OCI-LY1 (cell line): ENCODE measurements at regions not wholly inside any gene's neighbourhood (a gene's known extent, or its start where the extent isn't known, plus 50 kb on each side); places are given as distances from the start of the nearest gene placed in this dataset.

Experiments used
- H2AFZ ChIP-seq: fragments of 200-600 bp; sonication (generic), shearing (Covaris generic); 2 replicates; pipeline ENCODE4 v1.6.0; 2014; ENCODE audit warnings: antibody characterized with exemption, mild to moderate bottlenecking, low read length
- H3F3A ChIP-seq: fragments of 200-600 bp; sonication (generic), shearing (Covaris generic); 2 replicates; pipeline ENCODE4 v1.6.0; 2014; ENCODE audit warnings: mild to moderate bottlenecking, antibody characterized with exemption, low read length, moderate library complexity; ENCODE audit not compliant: insufficient read depth
- H3K27ac ChIP-seq: fragments of 200-600 bp; sonication (generic); 2 replicates; pipeline ENCODE4 v1.5.1; 2014; ENCODE audit warnings: low read length, mixed run types, mild to moderate bottlenecking, low read depth; ENCODE audit not compliant: poor library complexity, severe bottlenecking
- H3K27me3 ChIP-seq: fragments of 200-600 bp; sonication (generic); 2 replicates; pipeline ENCODE4 v1.6.0; 2014; ENCODE audit warnings: antibody characterized with exemption, mild to moderate bottlenecking, low read length, moderate library complexity; ENCODE audit not compliant: insufficient read depth
- H3K36me3 ChIP-seq: fragments of 200-600 bp; sonication (generic); 2 replicates; pipeline ENCODE4 v1.6.1; 2014; ENCODE audit warnings: mild to moderate bottlenecking, antibody characterized with exemption, low read length, moderate library complexity, mixed read lengths; ENCODE audit not compliant: insufficient read depth
- H3K4me1 ChIP-seq: fragments of 200-600 bp; sonication (generic); 2 replicates; pipeline ENCODE4 v1.5.1; 2014; ENCODE audit warnings: mild to moderate bottlenecking, low read length, moderate library complexity; ENCODE audit not compliant: insufficient read depth, severe bottlenecking
- H3K4me2 ChIP-seq: fragments of 200-600 bp; sonication (generic), shearing (Covaris generic); 2 replicates; pipeline ENCODE4 v1.6.1; 2014; ENCODE audit warnings: low read length
- H3K4me3 ChIP-seq: fragments of 200-600 bp; sonication (generic); 2 replicates; pipeline ENCODE4 v1.5.1; 2014; ENCODE audit warnings: low read length, low read depth, mild to moderate bottlenecking, mixed read lengths; ENCODE audit not compliant: poor library complexity, severe bottlenecking
- H3K79me2 ChIP-seq: fragments of 200-600 bp; shearing (Covaris generic); 2 replicates; pipeline ENCODE4 v1.6.1; 2016; ENCODE audit warnings: mixed run types, low read length, mixed read lengths; ENCODE audit not compliant: insufficient read depth
- H3K9ac ChIP-seq: fragments of 200-600 bp; sonication (generic), shearing (Covaris generic); 2 replicates; pipeline ENCODE4 v1.6.1; 2014; ENCODE audit warnings: mild to moderate bottlenecking, low read length, mixed read lengths
- H3K9me2 ChIP-seq: fragments of 200-600 bp; sonication (generic), shearing (Covaris generic); 2 replicates; pipeline ENCODE4 v1.6.1; 2014; ENCODE audit warnings: low read depth, mild to moderate bottlenecking, low read length, mixed read lengths
- H3K9me3 ChIP-seq: fragments of 200-600 bp; shearing (Covaris generic); 2 replicates; pipeline ENCODE4 v1.6.1; 2014; ENCODE audit warnings: low read length, mixed read lengths
- H4K20me1 ChIP-seq: fragments of 200-600 bp; sonication (generic), shearing (Covaris generic); 2 replicates; pipeline ENCODE4 v1.6.0; 2016; ENCODE audit warnings: mild to moderate bottlenecking, low read length; ENCODE audit not compliant: insufficient read depth
- CTCF ChIP-seq: fragments of 200-600 bp; sonication (generic), shearing (Covaris generic); IDR thresholded peaks from 2 replicates; pipeline ENCODE4 v1.5.1; 2017; ENCODE audit warnings: mild to moderate bottlenecking, antibody characterized with exemption, low read length, moderate library complexity, mixed read lengths
- EZH2 ChIP-seq: fragments of 200-600 bp; sonication (generic), shearing (Covaris generic); IDR thresholded peaks from 2 replicates; pipeline ENCODE4 v1.8.0; 2017; ENCODE audit warnings: borderline replicate concordance, mixed run types, mild to moderate bottlenecking, antibody characterized with exemption, low read length, moderate library complexity, mixed read lengths

GRCh38 chr11:122240638-122241037 is 124.6 kb upstream of the BLID start:
- Histone ChIP-seq H3K4me2 (no peak overlapping the region), H3F3A (no peaks in the 10 kb centered on the region)
- TF ChIP-seq EZH2 (no peak), CTCF (no peak)

GRCh38 chr11:122235615-122236014 is 119.6 kb upstream of the BLID start:
- Histone ChIP-seq H3K9me3 (no peaks in the 10 kb centered on the region), H3K36me3 (no peaks in the 10 kb centered on the region), H3K4me2 (no peak overlapping the region), H3F3A (no peaks in the 10 kb centered on the region), H3K4me1 (no peaks in the 10 kb centered on the region), H4K20me1 (no peaks in the 10 kb centered on the region), H3K9me2 (no peaks in the 10 kb centered on the region), H2AFZ (no peak overlapping the region), H3K4me3 (no peak overlapping the region), H3K27me3 (no peaks in the 10 kb centered on the region), H3K79me2 (no peaks in the 10 kb centered on the region), H3K27ac (no peak overlapping the region), H3K9ac (no peak overlapping the region)
- TF ChIP-seq CTCF (no peak), EZH2 (no peak)

More at GRCh38 chr11:122240638-122241037, 124.6 kb upstream of the BLID start:
- Histone ChIP-seq H3K27ac (no peak overlapping the region), H3K9me2 (no peaks in the 10 kb centered on the region), H2AFZ (no peak overlapping the region), H4K20me1 (no peaks in the 10 kb centered on the region), H3K36me3 (no peaks in the 10 kb centered on the region), H3K27me3 (no peaks in the 10 kb centered on the region), H3K79me2 (no peaks in the 10 kb centered on the region), H3K9me3 (no peaks in the 10 kb centered on the region), H3K4me1 (no peaks in the 10 kb centered on the region), H3K4me3 (no peak overlapping the region), H3K9ac (no peak overlapping the region)

GRCh38 chr11:122234780-122235179 is 118.8 kb upstream of the BLID start:
- no peaks in the 10 kb centered on the region for H4K20me1 ChIP-seq
- TF ChIP-seq EZH2: no peak
- no peak for TF ChIP-seq CTCF
- H3K9me3 ChIP-seq: no peaks in the 10 kb centered on the region
- H3F3A ChIP-seq: no peaks in the 10 kb centered on the region
- no peak overlapping the region for H2AFZ ChIP-seq
- H3K4me2 ChIP-seq: no peak overlapping the region
- H3K9ac ChIP-seq: no peak overlapping the region
- H3K27ac ChIP-seq: no peak overlapping the region
- H3K4me3 ChIP-seq: no peak overlapping the region
- no peaks in the 10 kb centered on the region for H3K79me2 ChIP-seq
- no peaks in the 10 kb centered on the region for H3K27me3 ChIP-seq
- no peaks in the 10 kb centered on the region for H3K4me1 ChIP-seq
- H3K36me3 ChIP-seq: no peaks in the 10 kb centered on the region
- H3K9me2 ChIP-seq: no peaks in the 10 kb centered on the region
